CD14-positive monocyte (primary cell): ENCODE measurements at regions not wholly inside any gene's neighbourhood (a gene's known extent, or its start where the extent isn't known, plus 50 kb on each side); places are given as distances from the start of the nearest gene placed in this dataset.

Experiments
- DNase-seq, 3 donors: peaks; one replicate each; pipeline ENCODE4 v3.0.0-alpha.2; 2011 to 2022
- H2AFZ ChIP-seq: 2 replicates; pipeline ENCODE4 v1.6.0; 2012; ENCODE audit warnings: mild to moderate bottlenecking, low read depth, low read length, inconsistent platforms; ENCODE audit not compliant: insufficient read depth, poor library complexity, severe bottlenecking
- H3K27ac ChIP-seq, 2 donors: 1 replicate in 1 of 2; 2 replicates in 1 of 2; pipeline ENCODE4 v1.5.1; 2012 to 2013; ENCODE audit warnings: low read length in 2 of 2, control low read depth in 1 of 2, inconsistent platforms in 1 of 2, low read depth in 1 of 2, mild to moderate bottlenecking in 1 of 2
- H3K27me3 ChIP-seq, 2 donors: one replicate each; pipeline versions ENCODE4 v1.6.0 to v1.6.1; 2011 to 2013; ENCODE audit warnings: low read length in 2 of 2; ENCODE audit not compliant: control insufficient read depth in 2 of 2, insufficient read depth in 2 of 2
- H3K36me3 ChIP-seq, 2 donors: replicated peaks in 1 of 2; 1 replicate in 1 of 2; 2 replicates in 1 of 2; pipeline versions ENCODE4 v1.5.1 to v1.6.1; 2012 to 2013; ENCODE audit warnings: low read length in 2 of 2, control low read depth in 1 of 2, inconsistent platforms in 1 of 2, mild to moderate bottlenecking in 1 of 2; ENCODE audit not compliant: insufficient read depth in 2 of 2, control insufficient read depth in 1 of 2
- H3K4me1 ChIP-seq, 2 donors: 1 replicate in 1 of 2; 2 replicates in 1 of 2; pipeline versions ENCODE4 v1.5.1 to v1.6.1; 2012 to 2013; ENCODE audit warnings: low read length in 2 of 2, control low read depth in 1 of 2, inconsistent platforms in 1 of 2, mild to moderate bottlenecking in 1 of 2, moderate library complexity in 1 of 2; ENCODE audit not compliant: insufficient read depth in 2 of 2, control insufficient read depth in 1 of 2
- H3K4me2 ChIP-seq: replicated peaks from 2 replicates; pipeline ENCODE3; 2012; ENCODE audit warnings: low read length, moderate library complexity, mild to moderate bottlenecking; ENCODE audit not compliant: poor library complexity, severe bottlenecking; ENCODE audit errors: extremely low read depth
- H3K4me3 ChIP-seq, 3 experiments: fragments of 200-600 bp in 1 of 3; sonication (generic) in 1 of 3; replicated peaks in 1 of 3; 1 replicate in 2 of 3; 2 replicates in 1 of 3; pipeline ENCODE4 v1.5.1; 2011 to 2013; ENCODE audit warnings: low read length in 3 of 3, mild to moderate bottlenecking in 3 of 3, control low read depth in 2 of 3, low read depth in 2 of 3, inconsistent platforms in 1 of 3, moderate library complexity in 1 of 3
- H3K79me2 ChIP-seq: 2 replicates; pipeline ENCODE4 v1.6.0; 2012; ENCODE audit warnings: mild to moderate bottlenecking, control low read depth, inconsistent platforms, low read length, moderate library complexity; ENCODE audit not compliant: insufficient read depth
- H3K9ac ChIP-seq: 2 replicates; pipeline ENCODE4 v1.6.0; 2017; ENCODE audit warnings: low read length, mild to moderate bottlenecking; ENCODE audit not compliant: insufficient read depth, poor library complexity, severe bottlenecking
- H3K9me3 ChIP-seq, 2 donors: replicated peaks in 1 of 2; 1 replicate in 1 of 2; 2 replicates in 1 of 2; pipeline versions ENCODE4 v1.5.1 to v1.6.1; 2012 to 2013; ENCODE audit warnings: low read length in 2 of 2, control low read depth in 1 of 2; ENCODE audit not compliant: control insufficient read depth in 1 of 2, insufficient read depth in 1 of 2
- H4K20me1 ChIP-seq: 2 replicates; pipeline ENCODE4 v1.6.0; 2012; ENCODE audit warnings: mild to moderate bottlenecking, low read length, control low read depth, moderate library complexity; ENCODE audit not compliant: insufficient read depth
- H3K27ac Mint-ChIP-seq, 7 donors: one replicate each; pipeline ENCODE4 v1.8.0; 2020; ENCODE audit warnings: mild to moderate bottlenecking in 7 of 7, mixed read lengths in 7 of 7, moderate library complexity in 6 of 7, inconsistent platforms in 2 of 7
- H3K27me3 Mint-ChIP-seq, 3 donors: one replicate each; pipeline ENCODE4 v1.8.0; 2021 to 2022; ENCODE audit warnings: low read depth in 3 of 3, mild to moderate bottlenecking in 3 of 3, mixed read lengths in 3 of 3, moderate library complexity in 3 of 3, inconsistent platforms in 1 of 3
- H3K36me3 Mint-ChIP-seq, 2 donors: one replicate each; pipeline ENCODE4 v1.8.0; 2020; ENCODE audit warnings: mixed read lengths in 2 of 2, inconsistent platforms in 1 of 2, mild to moderate bottlenecking in 1 of 2
- H3K4me1 Mint-ChIP-seq: one replicate; pipeline ENCODE4 v1.8.0; 2020; ENCODE audit warnings: mild to moderate bottlenecking, mixed read lengths
- H3K4me3 Mint-ChIP-seq, 2 donors: one replicate each; pipeline ENCODE4 v1.8.0; 2020; ENCODE audit warnings: mild to moderate bottlenecking in 2 of 2, mixed read lengths in 2 of 2, moderate library complexity in 1 of 2
- H3K9me3 Mint-ChIP-seq, 7 donors: one replicate each; pipeline ENCODE4 v1.8.0; 2020 to 2022; ENCODE audit warnings: mixed read lengths in 7 of 7, mild to moderate bottlenecking in 6 of 7, moderate library complexity in 6 of 7, inconsistent platforms in 2 of 7
- CTCF ChIP-seq: fragments of 200-600 bp; IDR thresholded peaks from one replicate; pipeline ENCODE4 v1.8.0; 2022; ENCODE audit warnings: antibody characterized with exemption, mild to moderate bottlenecking
- WGBS: methylation state at CpG from one replicate; pipeline ENCODE4 v1.1.5; 2013; ENCODE audit warnings: missing lambda C conversion rate; ENCODE audit not compliant: insufficient coverage; 5-methylcytosine and 5-hydroxymethylcytosine counted together
- intact Hi-C, 2 donors: fragments of 100-400 bp; cut with micrococcal nuclease; formaldehyde crosslinking; loops; one replicate each; pipeline versions ENCODE4 v1.15.0 to v1.15.1; 2023

- WGBS = no CpG with 5 or more reads among the region's 1 CpG
- intact Hi-C loops = loop anchor here in 1 of 2 donors (10.0 kb wide), 1 partner anchor 569 kb away; the partner anchor contains the start of gene SPRY2
- Mint-ChIP-seq H3K4me1 (peaks cover 22% of the 10 kb centered on the region), H3K4me3 (no peak overlapping the region), H3K36me3 (no peaks in the 10 kb centered on the region), H3K27me3 (peaks cover 0 to 2% (median 0%) of the 10 kb centered on the region in 3 donors), H3K9me3 (peaks cover 0 to 9% (median 6%) of the 10 kb centered on the region in 7 donors), H3K27ac (no peak overlapping the region)
- Histone ChIP-seq H3K9me3 (peaks cover 2 to 3% of the 10 kb centered on the region in 2 donors), H3K27me3 (no peaks in the 10 kb centered on the region), H2AFZ (no peak overlapping the region), H3K4me2 (no peak overlapping the region), H4K20me1 (no peaks in the 10 kb centered on the region), H3K4me1 (peaks cover 14 to 16% of the 10 kb centered on the region in 2 donors), H3K27ac (no peak overlapping the region), H3K79me2 (no peaks in the 10 kb centered on the region), H3K9ac (no peak overlapping the region), H3K36me3 (no peaks in the 10 kb centered on the region), H3K4me3 (no peak overlapping the region)
- peak; percentile 34 to 42 (median 40) for DNase-seq
- peak; percentile 73 for TF ChIP-seq CTCF
Observed at GRCh38 chr13:79775830-79776229, 294.9 kb downstream of the NDFIP2 start.

- no peak overlapping the region for H3K4me3 Mint-ChIP-seq
- TF ChIP-seq CTCF = no peak
- peaks cover 10% of the 10 kb centered on the region for H3K4me1 Mint-ChIP-seq
- H3K36me3 Mint-ChIP-seq = no peaks in the 10 kb centered on the region
- Histone ChIP-seq H3K36me3 (no peaks in the 10 kb centered on the region), H3K4me2 (no peak overlapping the region), H3K27ac (no peak overlapping the region), H3K9ac (no peak overlapping the region), H4K20me1 (no peaks in the 10 kb centered on the region), H3K27me3 (no peaks in the 10 kb centered on the region), H2AFZ (no peak overlapping the region), H3K4me1 (peaks cover 3 to 6% of the 10 kb centered on the region in 2 donors), H3K4me3 (no peak overlapping the region), H3K79me2 (no peaks in the 10 kb centered on the region), H3K9me3 (peaks cover 3 to 4% of the 10 kb centered on the region in 2 donors)
- H3K27me3 Mint-ChIP-seq = no peaks in the 10 kb centered on the region
- no CpG with 5 or more reads among the region's 1 CpG for WGBS
- intact Hi-C loops = loop anchor here in 1 of 2 donors (10.0 kb wide), 1 partner anchor 572 kb away; the partner anchor contains the start of gene SPRY2
- no peak overlapping the region for H3K27ac Mint-ChIP-seq
- DNase-seq = no peak
- peaks cover 0 to 13% (median 8%) of the 10 kb centered on the region in 7 donors for H3K9me3 Mint-ChIP-seq
Observed at GRCh38 chr13:79772811-79773210, 291.9 kb downstream of the NDFIP2 start.
